H4 (cell line): ENCODE measurements at regions not wholly inside any gene's neighbourhood (a gene's known extent, or its start where the extent isn't known, plus 50 kb on each side); places are given as distances from the start of the nearest gene placed in this dataset.
"Not testable (repeated sequence)": the region's sequence is repeated elsewhere in the genome, so short reads cannot be mapped to it uniquely, and the experiment has no call there.

Experiments
- DNase-seq: peaks from one replicate; pipeline ENCODE4 v3.0.0-alpha.2; 2015; ENCODE audit warnings: low spot score

GRCh38 chr2:3899536-3900155, 196.3 kb downstream of the DCDC2C start:
- no peak for DNase-seq

- no peak for DNase-seq
These were observed 198.8 kb downstream of the DCDC2C start for GRCh38 chr2:3902131-3902530.

DNA sequence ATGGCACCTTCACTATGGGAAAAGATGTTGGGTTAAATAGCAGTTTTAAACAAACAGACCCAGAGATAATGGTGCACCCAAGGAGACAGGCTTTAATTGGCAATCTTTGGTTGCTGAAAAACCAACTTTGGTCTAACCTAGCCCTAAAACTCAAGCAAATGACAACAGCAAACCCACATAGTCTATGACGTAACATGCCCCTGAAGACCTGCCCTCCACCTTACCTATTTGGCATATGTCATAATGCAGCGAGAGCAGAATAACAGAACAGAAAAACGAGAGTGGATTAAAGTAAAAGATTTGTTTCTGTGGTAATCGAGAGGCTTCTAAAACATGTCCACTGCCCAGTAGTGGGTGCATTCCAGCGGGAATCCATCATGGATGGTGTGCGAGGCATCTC, 200.7 kb downstream of the DCDC2C start:
- no peak for DNase-seq

DNA sequence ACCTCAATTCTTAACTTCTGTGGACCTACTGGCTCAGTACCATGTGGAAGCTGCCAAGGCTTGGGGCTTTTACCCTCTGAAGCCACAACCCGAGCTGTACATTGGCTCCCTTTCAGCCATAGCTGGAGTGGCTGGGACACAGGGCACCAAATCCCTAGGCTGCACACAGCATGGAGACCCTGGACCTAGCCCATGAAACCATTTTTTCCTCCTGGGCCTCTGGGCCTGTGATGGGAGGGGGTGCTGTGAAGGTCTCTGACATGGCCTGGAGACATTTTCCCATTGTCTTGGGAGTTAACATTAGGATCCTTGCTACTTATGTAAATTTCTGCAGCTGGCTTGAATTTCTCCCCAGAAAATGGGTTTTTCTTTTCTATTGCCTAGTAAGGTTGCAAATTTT, 205.1 kb downstream of the DCDC2C start:
- DNase-seq = not testable (repeated sequence)

- DNase-seq = no peak
These were observed 208.6 kb downstream of the DCDC2C start for GRCh38 chr2:3911882-3912455.

DNA sequence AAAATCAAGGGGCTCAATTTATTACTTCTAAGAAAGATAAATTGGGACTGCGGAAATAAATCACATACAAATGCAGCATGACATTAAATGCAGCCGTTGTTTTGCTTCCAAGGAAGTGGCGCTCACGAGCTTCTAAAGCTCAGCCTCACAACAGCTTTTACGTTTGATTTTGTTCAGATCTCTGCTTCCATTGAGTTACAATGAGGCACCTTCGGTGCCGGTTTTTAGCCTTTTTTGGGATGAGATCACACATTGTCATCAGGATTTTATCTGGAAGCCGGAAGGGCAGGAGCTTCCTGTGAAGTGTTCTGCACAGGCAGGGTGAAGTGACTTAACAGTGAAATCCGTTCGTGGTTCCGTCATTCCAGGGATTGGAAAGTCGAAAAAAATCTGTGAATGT, 209.8 kb downstream of the DCDC2C start:
- no peak for DNase-seq

DNA sequence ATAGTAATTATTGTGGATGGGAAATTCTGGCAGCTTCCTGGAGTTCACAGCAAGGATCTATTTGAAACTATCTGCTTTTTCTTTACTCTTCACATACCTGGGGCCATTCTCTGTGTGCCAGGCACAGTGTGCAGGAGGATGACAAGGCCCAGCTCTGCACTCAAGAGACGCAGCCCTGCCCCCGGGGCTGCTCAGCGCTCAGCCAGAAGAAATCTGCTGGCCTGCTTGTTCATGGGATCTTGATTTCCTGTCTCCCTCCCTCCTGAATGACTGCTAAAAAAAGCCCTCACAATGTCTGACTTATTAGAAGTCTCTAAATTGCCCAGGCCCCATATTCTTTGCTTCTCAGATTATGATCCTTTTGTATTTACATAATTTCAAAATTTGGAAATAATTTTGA, 210.9 kb downstream of the DCDC2C start:
- no peak for DNase-seq

GRCh38 chr2:3927031-3927430, 223.7 kb downstream of the DCDC2C start:
- no peak for DNase-seq

DNA sequence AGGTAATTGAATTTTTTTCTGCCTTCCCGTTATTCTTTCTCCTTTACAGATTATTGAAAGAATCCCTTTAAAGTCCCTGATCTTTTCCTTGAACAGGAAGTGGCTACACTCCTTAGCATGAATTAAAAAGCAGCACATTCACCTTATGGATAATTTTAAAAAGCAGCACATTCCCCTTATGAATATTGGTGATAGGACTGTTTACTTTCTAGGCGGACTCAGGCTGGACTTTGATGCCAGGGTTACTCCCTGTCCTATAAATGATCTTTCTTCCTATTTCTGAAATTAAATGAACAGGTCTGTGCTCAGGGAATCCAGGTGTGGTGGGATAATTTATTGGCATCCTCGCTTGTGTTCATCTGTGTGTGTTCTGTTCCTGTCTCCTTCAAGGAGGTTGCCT, 226.0 kb downstream of the DCDC2C start:
- no peak for DNase-seq

DNA sequence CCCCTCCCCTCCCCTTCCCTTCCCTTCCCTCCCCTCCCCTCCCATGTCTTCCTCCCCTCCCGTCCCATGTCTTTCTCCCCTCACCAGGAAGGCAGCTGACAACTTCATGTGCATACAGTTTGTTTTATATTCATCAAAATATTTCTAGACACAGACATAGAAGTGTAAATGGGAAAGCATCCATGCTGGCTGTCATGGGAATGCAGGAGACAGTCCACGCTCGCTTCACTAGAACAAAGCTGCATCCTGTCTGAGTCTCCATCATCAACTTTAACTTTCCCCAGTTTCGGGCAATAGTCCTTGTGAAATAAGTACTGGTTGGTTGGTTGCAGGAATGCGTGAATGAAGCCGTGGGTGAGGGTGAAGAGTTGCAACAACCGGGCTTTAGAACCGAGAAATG, 226.9 kb downstream of the DCDC2C start:
- no peak for DNase-seq

GRCh38 chr2:3940661-3941060, 237.3 kb downstream of the DCDC2C start:
- no peak for DNase-seq

DNA sequence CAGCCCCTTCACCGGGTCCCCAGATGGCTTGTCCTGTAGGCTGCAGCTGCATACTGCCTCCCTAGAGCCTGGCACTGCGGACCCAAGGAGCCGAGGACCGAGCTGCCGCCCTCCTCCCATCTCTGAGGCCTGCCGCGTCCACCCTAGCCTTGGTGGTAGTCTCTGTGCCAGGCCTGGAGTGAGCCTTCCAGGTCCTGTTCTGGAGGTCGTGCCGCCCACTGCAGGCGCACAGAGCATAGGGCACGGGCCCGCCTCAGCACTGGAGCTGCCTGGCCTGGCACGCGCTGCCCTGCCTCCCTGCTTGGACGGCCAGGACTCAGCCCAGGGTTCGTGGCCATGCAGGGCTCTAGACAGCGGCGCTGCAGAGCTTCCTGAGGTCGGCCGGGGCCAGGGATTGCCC, 239.5 kb downstream of the DCDC2C start:
- no peak for DNase-seq

- no peak for DNase-seq
These were observed 240.7 kb downstream of the DCDC2C start for GRCh38 chr2:3944071-3944470.

- DNase-seq = no peak
These were observed 241.5 kb downstream of the DCDC2C start for GRCh38 chr2:3944841-3945240.

DNA sequence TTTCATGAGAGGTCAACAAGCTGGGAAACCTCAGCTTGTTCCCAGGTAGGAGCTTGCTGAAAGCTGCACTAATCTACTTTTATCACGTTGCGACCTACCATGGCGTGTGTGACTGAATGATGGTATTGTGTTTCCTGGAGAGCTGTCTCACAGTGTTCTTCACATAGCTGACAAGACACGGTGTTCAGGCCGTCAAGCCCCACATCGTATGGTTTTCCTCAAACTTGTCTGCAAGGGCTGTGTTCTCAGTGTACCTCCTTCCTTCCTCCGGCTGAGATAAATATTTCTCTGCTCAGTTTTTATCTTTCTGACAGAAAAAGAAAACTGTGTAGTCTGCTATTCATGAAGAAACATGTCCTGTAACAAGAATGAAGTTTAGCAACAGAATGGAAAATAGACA, 244.8 kb downstream of the DCDC2C start:
- no peak for DNase-seq

DNA sequence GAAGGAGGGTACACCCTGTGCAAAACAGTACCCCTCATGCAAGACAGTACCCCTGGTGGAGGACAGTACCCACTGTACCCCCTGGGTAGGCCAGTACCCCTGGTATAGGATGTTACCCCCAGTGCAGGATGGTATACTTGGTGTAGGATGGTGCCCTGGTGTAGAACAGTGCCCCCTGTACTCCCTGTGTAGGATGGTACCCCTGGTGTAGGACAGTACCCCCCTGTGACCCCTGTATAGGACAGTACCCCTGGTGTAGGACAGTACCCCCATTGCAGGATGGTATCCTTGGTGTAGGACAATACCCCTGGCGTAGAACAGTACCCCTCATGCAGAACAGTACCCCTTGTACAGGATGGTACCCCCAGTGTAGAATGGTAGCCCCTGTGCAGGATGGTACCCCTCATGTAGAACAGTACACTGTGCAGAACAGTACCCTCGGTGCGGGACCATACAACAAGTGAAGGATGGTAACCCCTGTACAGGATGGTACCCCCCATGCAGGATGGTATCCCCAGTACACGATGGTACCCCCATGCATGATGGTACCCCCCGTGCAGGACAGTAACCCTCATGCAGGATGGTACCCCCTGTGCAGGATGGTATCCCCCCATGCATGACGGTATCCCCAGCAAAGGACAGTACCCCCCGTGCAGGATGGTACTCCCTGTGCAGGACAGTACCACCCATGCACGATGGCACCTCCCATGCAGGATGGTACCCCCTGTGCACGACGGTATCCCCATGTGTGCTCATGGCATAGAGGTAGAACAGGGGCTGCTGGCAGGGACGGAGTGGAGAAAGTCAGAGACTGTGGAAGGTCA, 248.0 kb downstream of the DCDC2C start:
- no peak for DNase-seq

- no peak for DNase-seq
These were observed 249.6 kb downstream of the DCDC2C start for GRCh38 chr2:3952866-3953516.

GRCh38 chr2:3954261-3954660, 250.9 kb downstream of the DCDC2C start:
- DNase-seq = no peak

- no peak for DNase-seq
These were observed 253.0 kb downstream of the DCDC2C start for GRCh38 chr2:3956406-3956805.

DNA sequence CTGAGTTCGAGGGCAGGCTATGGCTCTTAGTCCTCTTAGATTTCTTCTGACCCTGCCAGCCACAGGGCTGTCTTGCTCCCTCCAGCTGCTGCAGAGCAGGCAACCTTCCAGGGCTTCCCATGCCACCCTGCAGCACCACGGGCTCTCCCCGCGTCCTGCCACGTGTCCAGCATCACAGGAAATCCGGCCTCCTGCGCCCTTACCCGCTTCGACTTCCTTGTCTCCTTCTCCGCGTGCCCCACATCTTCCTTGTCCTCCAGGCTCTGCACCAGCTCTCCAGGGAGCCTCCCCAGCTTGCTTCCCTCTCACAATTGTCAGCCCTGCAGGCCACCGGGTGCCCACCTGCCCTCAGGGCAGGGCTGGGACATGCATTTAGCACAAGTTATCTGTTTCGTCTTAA, 253.5 kb downstream of the DCDC2C start:
- no peak for DNase-seq

- DNase-seq = no peak
These were observed 255.1 kb downstream of the DCDC2C start for GRCh38 chr2:3958465-3958864.

GRCh38 chr2:3958969-3959368, 255.6 kb downstream of the DCDC2C start:
- DNase-seq = no peak

GRCh38 chr2:3959372-3959771, 256.0 kb downstream of the DCDC2C start:
- DNase-seq = no peak
